Esophagus muscularis mucosa (tissue), 4 donors: ENCODE measurements at regions not wholly inside any gene's neighbourhood (a gene's known extent, or its start where the extent isn't known, plus 50 kb on each side); places are given as distances from the start of the nearest gene placed in this dataset.

Source experiments
- DNase-seq: peaks from one replicate; pipeline ENCODE4 v3.0.0-alpha.2; 2017; ENCODE audit errors: extremely low spot score
- H3K27ac ChIP-seq, 4 donors: fragments of 200-600 bp; sonication (generic); replicated peaks in 1 of 4; 1 replicate in 3 of 4; 2 replicates in 1 of 4; pipeline ENCODE4 v1.5.1; 2016 to 2019; ENCODE audit warnings: mild to moderate bottlenecking in 1 of 4
- H3K27me3 ChIP-seq, 4 donors: fragments of 200-600 bp; sonication (generic); one replicate each; pipeline versions ENCODE4 v1.5.1 to v1.6.0; 2016 to 2019
- H3K36me3 ChIP-seq, 4 donors: fragments of 200-600 bp; sonication (generic); one replicate each; pipeline ENCODE4 v1.5.1; 2016 to 2019
- H3K4me1 ChIP-seq, 4 donors: fragments of 200-600 bp; sonication (generic); one replicate each; pipeline ENCODE4 v1.5.1; 2016 to 2019
- H3K4me3 ChIP-seq, 4 donors: fragments of 200-600 bp; sonication (generic); 1 replicate in 2 of 4; 2 replicates in 2 of 4; pipeline ENCODE4 v1.5.1; 2016 to 2019; ENCODE audit warnings: mild to moderate bottlenecking in 4 of 4, moderate library complexity in 1 of 4
- H3K9me3 ChIP-seq, 4 donors: fragments of 200-600 bp; sonication (generic); 1 replicate in 3 of 4; 2 replicates in 1 of 4; pipeline ENCODE4 v1.5.1; 2016 to 2019
- CTCF ChIP-seq, 3 experiments: fragments of 200-600 bp in 2 of 3; fragments of 450-650 bp in 1 of 3; sonication (generic) in 2 of 3; IDR thresholded peaks; one replicate each; pipeline ENCODE4 v1.5.1; 2017 to 2019; ENCODE audit warnings: antibody characterized with exemption in 3 of 3, mild to moderate bottlenecking in 2 of 3, moderate library complexity in 1 of 3
- EP300 ChIP-seq: sonication (generic); formaldehyde crosslinking; IDR thresholded peaks from one replicate; pipeline ENCODE4 v1.6.1; 2017; ENCODE audit warnings: antibody characterized with exemption
- POLR2A ChIP-seq: fragments of 450-650 bp; IDR thresholded peaks from one replicate; pipeline ENCODE4 v1.6.1; 2017; ENCODE audit warnings: antibody characterized with exemption, moderate library complexity, mild to moderate bottlenecking, low read depth
- POLR2AphosphoS5 ChIP-seq, 2 donors: sonication (generic); formaldehyde crosslinking; IDR thresholded peaks; one replicate each; pipeline ENCODE4 v1.6.1; 2017; ENCODE audit warnings: antibody characterized with exemption in 2 of 2
- WGBS: methylation state at CpG from one replicate; pipeline ENCODE4 v1.1.5; 2018; 5-methylcytosine and 5-hydroxymethylcytosine counted together
- intact Hi-C: fragments of 100-400 bp; cut with DNase I; formaldehyde crosslinking; loops from one replicate; pipeline ENCODE4 v1.15.1; 2023

GRCh38 chr7:12815426-12815825 is 128.0 kb downstream of the ARL4A start:
- Histone ChIP-seq H3K9me3 (no peaks in the 10 kb centered on the region), H3K4me1 (no peaks in the 10 kb centered on the region), H3K4me3 (no peak overlapping the region), H3K27ac (no peak overlapping the region), H3K27me3 (no peaks in the 10 kb centered on the region), H3K36me3 (no peaks in the 10 kb centered on the region)
- DNase-seq = no peak
- 89% methylated on average over 4 of the region's 4 CpGs for WGBS
- intact Hi-C loops = no loop called here
- TF ChIP-seq POLR2A = no peak
- no peak for TF ChIP-seq CTCF (IDR thresholded peaks at IDR 0.05)
- TF ChIP-seq EP300 = no peak
- no peak for TF ChIP-seq POLR2AphosphoS5 (IDR thresholded peaks at IDR 0.05)

GRCh38 chr7:12815871-12816270 is 128.4 kb downstream of the ARL4A start:
- no peaks in the 10 kb centered on the region for H3K9me3 ChIP-seq
- DNase-seq = no peak
- H3K4me3 ChIP-seq = no peak overlapping the region
- H3K27me3 ChIP-seq = no peaks in the 10 kb centered on the region
- no peaks in the 10 kb centered on the region for H3K4me1 ChIP-seq
- H3K36me3 ChIP-seq = no peaks in the 10 kb centered on the region
- TF ChIP-seq POLR2AphosphoS5 (IDR thresholded peaks at IDR 0.05) = no peak
- TF ChIP-seq EP300 = no peak
- no peak for TF ChIP-seq POLR2A
- no peak for TF ChIP-seq CTCF (IDR thresholded peaks at IDR 0.05)
- intact Hi-C loops = no loop called here
- no peak overlapping the region for H3K27ac ChIP-seq

- H3K9me3 ChIP-seq = no peaks in the 10 kb centered on the region
- TF ChIP-seq POLR2A (no peak), EP300 (no peak), CTCF (IDR thresholded peaks at IDR 0.05) (no peak), POLR2AphosphoS5 (IDR thresholded peaks at IDR 0.05) (no peak)
- intact Hi-C loops = no loop called here
- no peak for DNase-seq
- H3K27me3 ChIP-seq = no peaks in the 10 kb centered on the region
- no peaks in the 10 kb centered on the region for H3K36me3 ChIP-seq
- WGBS = 63% methylated on average over 3 of the region's 3 CpGs
- no peaks in the 10 kb centered on the region for H3K4me1 ChIP-seq
- no peak overlapping the region for H3K4me3 ChIP-seq
- H3K27ac ChIP-seq = no peak overlapping the region
These were observed 133.3 kb downstream of the ARL4A start for GRCh38 chr7:12820777-12821176.

- no peak overlapping the region for H3K27ac ChIP-seq
- TF ChIP-seq POLR2AphosphoS5 (IDR thresholded peaks at IDR 0.05) (no peak), CTCF (IDR thresholded peaks at IDR 0.05) (no peak), EP300 (no peak), POLR2A (no peak)
- intact Hi-C loops = no loop called here
- DNase-seq = no peak
- no peaks in the 10 kb centered on the region for H3K4me1 ChIP-seq
- WGBS = 77% methylated on average over 2 of the region's 2 CpGs
- no peaks in the 10 kb centered on the region for H3K9me3 ChIP-seq
- H3K36me3 ChIP-seq = no peaks in the 10 kb centered on the region
- H3K4me3 ChIP-seq = no peak overlapping the region
- H3K27me3 ChIP-seq = no peaks in the 10 kb centered on the region
These were observed 134.3 kb downstream of the ARL4A start for GRCh38 chr7:12821746-12822145.

- intact Hi-C loops = no loop called here
- 67% methylated on average over 1 of the region's 1 CpG for whole genome bisulfite sequencing
- H3K9me3 ChIP-seq = no peaks in the 10 kb centered on the region
- no peak for TF ChIP-seq POLR2A
- no peak for TF ChIP-seq EP300
- no peak for TF ChIP-seq CTCF (IDR thresholded peaks at IDR 0.05)
- TF ChIP-seq POLR2AphosphoS5 (IDR thresholded peaks at IDR 0.05) = no peak
- H3K4me1 ChIP-seq = no peaks in the 10 kb centered on the region
- H3K27ac ChIP-seq = no peak overlapping the region
- H3K27me3 ChIP-seq = no peaks in the 10 kb centered on the region
- no peak overlapping the region for H3K4me3 ChIP-seq
- DNase-seq = no peak
- no peaks in the 10 kb centered on the region for H3K36me3 ChIP-seq
These were observed 138.6 kb downstream of the ARL4A start for GRCh38 chr7:12826079-12826478.
